Chondrocyte (in vitro differentiated cells): ENCODE measurements at regions not wholly inside any gene's neighbourhood (a gene's known extent, or its start where the extent isn't known, plus 50 kb on each side); places are given as distances from the start of the nearest gene placed in this dataset.

Experiments
- DNase-seq: peaks from one replicate; pipeline ENCODE4 v3.0.0; 2021; ENCODE audit warnings: mixed read lengths, low spot score
- H3K27ac Mint-ChIP-seq: one replicate; pipeline ENCODE4 v1.8.0; 2021; ENCODE audit warnings: mild to moderate bottlenecking, moderate library complexity, mixed read lengths; ENCODE audit not compliant: unreplicated experiment
- H3K27me3 Mint-ChIP-seq: 2 replicates; pipeline ENCODE4 v1.8.0; 2021; ENCODE audit warnings: low read depth, mixed read lengths
- H3K36me3 Mint-ChIP-seq: 2 replicates; pipeline ENCODE4 v1.8.0; 2021; ENCODE audit warnings: low read depth, mixed read lengths
- H3K4me1 Mint-ChIP-seq: 2 replicates; pipeline ENCODE4 v1.8.0; 2021; ENCODE audit warnings: low read depth, mild to moderate bottlenecking, mixed read lengths
- H3K4me3 Mint-ChIP-seq: one replicate; pipeline ENCODE4 v1.8.0; 2021; ENCODE audit warnings: mild to moderate bottlenecking, moderate library complexity, mixed read lengths; ENCODE audit not compliant: unreplicated experiment
- H3K9me3 Mint-ChIP-seq: 2 replicates; pipeline ENCODE4 v1.8.0; 2021; ENCODE audit warnings: low read depth, mixed read lengths
- TF ChIP-seq, protein P1 (sequence below): fragments of 200-600 bp; sonication (generic); IDR thresholded peaks from 2 replicates; pipeline ENCODE4 v1.5.0; 2021; ENCODE audit warnings: antibody characterized with exemption, mild to moderate bottlenecking, moderate library complexity

DNA sequence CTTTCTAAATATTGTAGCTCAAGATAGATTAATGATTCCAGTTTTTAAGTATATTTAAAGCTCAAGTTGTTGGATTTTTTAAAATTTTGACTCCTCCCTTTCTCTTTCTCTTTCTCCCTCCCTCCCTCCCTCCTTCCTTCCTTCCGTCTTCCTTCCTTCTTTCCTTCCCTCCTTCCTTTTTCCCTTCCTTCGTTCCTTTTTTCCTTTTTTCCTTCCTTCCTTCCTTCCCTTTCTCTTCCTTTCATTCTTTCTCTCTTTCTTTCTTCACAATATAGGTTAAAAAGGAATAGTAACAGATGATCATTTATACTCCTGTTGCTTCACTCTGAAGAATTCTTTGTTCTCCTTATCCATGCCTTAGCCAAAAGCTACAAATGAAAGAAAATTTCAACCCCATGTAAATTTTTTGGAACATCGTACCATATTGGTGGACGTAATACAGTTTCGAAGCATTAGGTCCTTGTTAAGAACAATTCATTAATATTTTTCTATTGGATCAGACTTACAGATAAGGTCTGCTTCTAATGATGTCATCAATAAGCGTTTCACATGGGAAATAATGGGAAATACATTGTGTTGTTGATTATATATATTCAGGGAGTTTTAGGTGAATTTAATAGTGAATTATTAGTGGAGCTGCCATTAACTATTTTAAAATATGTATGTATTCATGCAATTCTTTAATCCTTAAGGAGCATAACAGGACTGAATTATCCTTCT is 139.6 kb upstream of the SLC35B3 start:
- no peaks in the 10 kb centered on the region for H3K27me3 Mint-ChIP-seq
- DNase-seq = no peak
- H3K4me1 Mint-ChIP-seq = peaks cover 6% of the 10 kb centered on the region
- H3K36me3 Mint-ChIP-seq = no peaks in the 10 kb centered on the region
- H3K4me3 Mint-ChIP-seq = no peak overlapping the region
- H3K27ac Mint-ChIP-seq = no peak overlapping the region
- TF ChIP-seq, protein P1, sequence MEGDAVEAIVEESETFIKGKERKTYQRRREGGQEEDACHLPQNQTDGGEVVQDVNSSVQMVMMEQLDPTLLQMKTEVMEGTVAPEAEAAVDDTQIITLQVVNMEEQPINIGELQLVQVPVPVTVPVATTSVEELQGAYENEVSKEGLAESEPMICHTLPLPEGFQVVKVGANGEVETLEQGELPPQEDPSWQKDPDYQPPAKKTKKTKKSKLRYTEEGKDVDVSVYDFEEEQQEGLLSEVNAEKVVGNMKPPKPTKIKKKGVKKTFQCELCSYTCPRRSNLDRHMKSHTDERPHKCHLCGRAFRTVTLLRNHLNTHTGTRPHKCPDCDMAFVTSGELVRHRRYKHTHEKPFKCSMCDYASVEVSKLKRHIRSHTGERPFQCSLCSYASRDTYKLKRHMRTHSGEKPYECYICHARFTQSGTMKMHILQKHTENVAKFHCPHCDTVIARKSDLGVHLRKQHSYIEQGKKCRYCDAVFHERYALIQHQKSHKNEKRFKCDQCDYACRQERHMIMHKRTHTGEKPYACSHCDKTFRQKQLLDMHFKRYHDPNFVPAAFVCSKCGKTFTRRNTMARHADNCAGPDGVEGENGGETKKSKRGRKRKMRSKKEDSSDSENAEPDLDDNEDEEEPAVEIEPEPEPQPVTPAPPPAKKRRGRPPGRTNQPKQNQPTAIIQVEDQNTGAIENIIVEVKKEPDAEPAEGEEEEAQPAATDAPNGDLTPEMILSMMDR = no peak
- no peaks in the 10 kb centered on the region for H3K9me3 Mint-ChIP-seq

DNA sequence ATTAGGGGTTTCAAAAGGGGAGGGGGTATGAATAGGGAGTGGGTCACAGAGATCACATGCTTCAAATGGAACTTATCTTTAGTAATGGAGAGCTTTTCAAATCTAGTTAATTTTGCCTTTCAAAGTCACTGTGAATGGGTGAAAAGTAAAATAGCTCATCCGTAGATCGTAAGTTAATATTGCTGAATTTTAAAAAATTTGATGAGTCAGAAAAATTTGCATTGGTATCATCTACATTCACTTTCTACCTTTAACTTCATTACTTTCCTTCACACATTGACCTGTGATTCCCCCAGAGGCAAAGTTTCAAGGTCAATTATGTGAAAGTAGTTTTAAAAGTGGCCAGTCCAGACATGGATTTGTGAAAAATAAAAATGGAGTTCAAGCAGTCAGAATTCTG is 139.0 kb upstream of the SLC35B3 start:
- H3K4me1 Mint-ChIP-seq = peaks cover 2% of the 10 kb centered on the region
- no peaks in the 10 kb centered on the region for H3K36me3 Mint-ChIP-seq
- no peak overlapping the region for H3K27ac Mint-ChIP-seq
- no peaks in the 10 kb centered on the region for H3K27me3 Mint-ChIP-seq
- no peak overlapping the region for H3K4me3 Mint-ChIP-seq
- DNase-seq = no peak
- TF ChIP-seq, protein P1 = no peak
- no peaks in the 10 kb centered on the region for H3K9me3 Mint-ChIP-seq

DNA sequence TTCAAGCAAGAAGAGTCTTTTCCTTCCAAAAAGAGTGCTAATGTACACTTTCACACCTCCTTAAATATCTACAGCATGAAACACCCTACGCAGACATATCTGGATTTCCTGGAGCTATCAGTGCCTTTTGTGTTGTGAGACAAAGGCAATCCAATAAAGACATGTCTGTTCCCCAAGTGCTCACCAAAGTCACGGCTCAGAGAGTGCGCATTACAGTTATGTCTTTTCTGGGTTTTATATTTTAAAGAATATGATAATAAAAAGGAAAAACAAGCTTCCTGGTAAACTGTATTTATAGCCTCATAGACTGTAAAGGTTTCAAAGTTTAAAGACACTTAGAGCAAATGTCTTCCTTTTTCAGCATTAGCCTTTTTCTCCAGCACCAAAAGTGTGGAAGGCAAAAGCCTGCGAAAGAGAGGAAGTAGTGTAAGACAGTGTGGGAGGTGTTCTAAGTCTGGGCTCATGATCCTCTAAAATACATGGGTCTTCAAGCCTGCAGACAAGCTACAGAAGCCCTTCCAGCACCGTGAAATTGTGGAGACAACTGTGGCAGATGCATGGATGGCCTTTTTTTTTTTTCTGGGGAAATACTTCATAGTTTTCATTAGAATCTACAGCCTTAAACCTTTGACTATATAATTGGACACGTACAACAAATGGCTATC is 135.0 kb upstream of the SLC35B3 start:
- Mint-ChIP-seq H3K36me3 (no peaks in the 10 kb centered on the region), H3K27me3 (no peaks in the 10 kb centered on the region), H3K27ac (no peak overlapping the region), H3K4me1 (no peaks in the 10 kb centered on the region), H3K4me3 (no peak overlapping the region), H3K9me3 (peaks cover 6% of the 10 kb centered on the region)
- TF ChIP-seq, protein P1 = no peak
- DNase-seq = no peak

DNA sequence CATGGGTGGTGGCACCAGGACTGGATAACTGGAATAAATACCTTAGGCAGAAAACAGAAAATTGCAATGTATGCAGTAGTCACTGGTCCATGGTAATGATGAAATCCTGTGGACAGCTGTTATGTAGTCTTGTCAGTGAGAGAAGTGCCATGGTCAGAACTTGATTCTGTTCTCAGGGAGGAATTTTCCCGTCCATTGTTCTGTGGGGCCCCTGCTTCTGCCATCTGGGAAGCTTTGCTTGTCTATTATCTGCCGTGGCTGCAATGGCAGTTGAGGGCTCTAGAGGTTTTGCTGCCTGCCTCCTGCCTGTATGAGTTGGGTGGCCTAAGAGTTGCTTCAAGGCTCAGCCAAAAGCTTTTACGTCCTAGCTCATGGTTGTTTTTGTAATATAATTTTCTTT is 126.8 kb upstream of the SLC35B3 start:
- H3K36me3 Mint-ChIP-seq = no peaks in the 10 kb centered on the region
- H3K9me3 Mint-ChIP-seq = no peaks in the 10 kb centered on the region
- no peak for DNase-seq
- H3K4me1 Mint-ChIP-seq = no peaks in the 10 kb centered on the region
- TF ChIP-seq, protein P1 = no peak
- H3K27me3 Mint-ChIP-seq = no peaks in the 10 kb centered on the region
- H3K27ac Mint-ChIP-seq = no peak overlapping the region
- no peak overlapping the region for H3K4me3 Mint-ChIP-seq

DNA sequence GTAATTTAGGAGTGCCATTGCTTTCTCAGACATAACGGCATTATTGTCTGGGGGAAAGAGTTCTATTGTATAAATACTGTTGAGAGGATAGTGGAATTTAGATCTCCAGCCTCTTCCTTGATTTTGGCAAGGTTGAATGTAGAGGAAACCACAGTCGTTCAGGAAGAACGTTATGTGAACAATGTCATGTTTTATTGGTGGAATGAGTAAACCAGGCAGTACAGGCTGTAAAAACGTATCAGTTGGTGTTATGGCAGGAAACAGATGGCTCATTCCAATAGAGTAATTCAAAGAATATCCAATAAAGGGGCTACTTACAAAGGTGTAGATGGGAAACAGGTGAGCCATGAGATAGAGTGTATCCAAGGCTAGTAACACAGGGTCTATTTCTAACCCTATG is 123.6 kb upstream of the SLC35B3 start:
- Mint-ChIP-seq H3K4me1 (peaks cover 3% of the 10 kb centered on the region), H3K9me3 (no peaks in the 10 kb centered on the region), H3K4me3 (no peak overlapping the region), H3K27me3 (no peaks in the 10 kb centered on the region), H3K27ac (no peak overlapping the region), H3K36me3 (no peaks in the 10 kb centered on the region)
- TF ChIP-seq, protein P1 = no peak
- no peak for DNase-seq
